Left ventricle myocardium inferior (tissue), 1 donor: ENCODE measurements at regions not wholly inside any gene's neighbourhood (a gene's known extent, or its start where the extent isn't known, plus 50 kb on each side); places are given as distances from the start of the nearest gene placed in this dataset.

ENCODE experiments used
- DNase-seq: peaks from one replicate; pipeline ENCODE4 v3.0.0-alpha.2; 2020
- H3K27ac ChIP-seq: fragments of 200-600 bp; replicated peaks from 2 replicates; pipeline ENCODE4 v1.8.0; 2021
- H3K27me3 ChIP-seq: fragments of 200-600 bp; 2 replicates; pipeline ENCODE4 v1.8.0; 2021; ENCODE audit warnings: low read depth
- H3K36me3 ChIP-seq: fragments of 200-600 bp; 2 replicates; pipeline ENCODE4 v1.8.0; 2021
- H3K4me1 ChIP-seq: fragments of 200-600 bp; 2 replicates; pipeline ENCODE4 v1.8.0; 2021
- H3K4me3 ChIP-seq: fragments of 200-600 bp; 2 replicates; pipeline ENCODE4 v1.8.0; 2021; ENCODE audit warnings: mild to moderate bottlenecking, moderate library complexity
- H3K9me3 ChIP-seq: fragments of 200-600 bp; replicated peaks from 2 replicates; pipeline ENCODE4 v1.8.0; 2021
- intact Hi-C: fragments of 100-400 bp; cut with micrococcal nuclease; formaldehyde crosslinking; loops from one replicate; pipeline ENCODE4 v1.11.0; 2022
- TF ChIP-seq, protein P1 (sequence below): fragments of 200-600 bp; IDR thresholded peaks from 2 replicates; pipeline ENCODE4 v1.8.0; 2021; ENCODE audit warnings: antibody characterized with exemption, mild to moderate bottlenecking, borderline replicate concordance
- donor health status: DM: no; HTN: yes; CAD: no; lungs with severe emphysema.

DNA sequence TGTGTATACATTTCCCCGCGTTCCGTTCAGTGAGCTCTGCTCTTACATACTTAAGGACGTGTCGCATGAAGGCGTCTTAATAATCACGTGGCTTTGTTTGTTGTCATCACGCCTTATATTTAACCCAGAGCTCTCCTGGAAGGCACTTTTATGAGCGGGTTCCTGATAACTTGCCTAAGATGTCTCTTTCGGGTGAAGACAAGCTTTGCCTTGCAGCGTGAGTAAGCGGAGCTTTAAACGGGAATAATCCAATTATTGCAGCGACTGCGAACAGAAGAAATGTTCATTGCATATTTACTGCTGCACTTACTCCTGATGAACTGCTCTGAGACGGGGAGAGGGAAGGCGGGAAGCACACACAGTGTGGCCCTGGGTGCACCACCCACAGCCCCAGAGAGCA, 1128.2 kb downstream of the BRD1 start:
- intact Hi-C loops = no loop called here
- Histone ChIP-seq H3K9me3 (no peaks in the 10 kb centered on the region), H3K27me3 (peaks cover 44% of the 10 kb centered on the region), H3K27ac (no peak overlapping the region), H3K4me1 (no peaks in the 10 kb centered on the region), H3K36me3 (no peaks in the 10 kb centered on the region), H3K4me3 (no peak overlapping the region)
- DNase-seq = no peak
- TF ChIP-seq, protein P1, sequence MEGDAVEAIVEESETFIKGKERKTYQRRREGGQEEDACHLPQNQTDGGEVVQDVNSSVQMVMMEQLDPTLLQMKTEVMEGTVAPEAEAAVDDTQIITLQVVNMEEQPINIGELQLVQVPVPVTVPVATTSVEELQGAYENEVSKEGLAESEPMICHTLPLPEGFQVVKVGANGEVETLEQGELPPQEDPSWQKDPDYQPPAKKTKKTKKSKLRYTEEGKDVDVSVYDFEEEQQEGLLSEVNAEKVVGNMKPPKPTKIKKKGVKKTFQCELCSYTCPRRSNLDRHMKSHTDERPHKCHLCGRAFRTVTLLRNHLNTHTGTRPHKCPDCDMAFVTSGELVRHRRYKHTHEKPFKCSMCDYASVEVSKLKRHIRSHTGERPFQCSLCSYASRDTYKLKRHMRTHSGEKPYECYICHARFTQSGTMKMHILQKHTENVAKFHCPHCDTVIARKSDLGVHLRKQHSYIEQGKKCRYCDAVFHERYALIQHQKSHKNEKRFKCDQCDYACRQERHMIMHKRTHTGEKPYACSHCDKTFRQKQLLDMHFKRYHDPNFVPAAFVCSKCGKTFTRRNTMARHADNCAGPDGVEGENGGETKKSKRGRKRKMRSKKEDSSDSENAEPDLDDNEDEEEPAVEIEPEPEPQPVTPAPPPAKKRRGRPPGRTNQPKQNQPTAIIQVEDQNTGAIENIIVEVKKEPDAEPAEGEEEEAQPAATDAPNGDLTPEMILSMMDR = no peak

DNA sequence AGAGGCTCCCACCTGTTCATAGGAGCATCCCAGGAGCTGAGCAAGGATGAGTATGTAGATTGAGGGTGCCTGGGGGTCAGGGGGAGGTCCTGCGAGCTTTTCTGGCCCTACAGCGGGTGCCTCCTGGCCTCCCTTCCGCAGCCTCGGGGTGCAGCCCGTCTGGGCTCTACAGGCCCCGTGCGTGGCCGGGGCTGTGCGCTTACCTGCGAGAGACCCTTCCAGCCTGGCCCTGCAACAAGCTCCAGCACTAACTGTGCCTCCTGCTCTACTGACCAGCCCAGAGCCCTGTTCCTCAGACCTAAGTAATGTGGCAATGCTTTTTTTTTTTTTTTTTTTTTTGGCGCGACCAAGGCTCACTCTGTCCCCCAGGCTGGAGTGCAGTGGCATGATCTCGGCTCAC, 1129.1 kb downstream of the BRD1 start:
- Histone ChIP-seq H3K27ac (no peak overlapping the region), H3K9me3 (no peaks in the 10 kb centered on the region), H3K4me3 (no peak overlapping the region), H3K4me1 (no peaks in the 10 kb centered on the region), H3K27me3 (peaks cover 42% of the 10 kb centered on the region), H3K36me3 (no peaks in the 10 kb centered on the region)
- no peak for DNase-seq
- intact Hi-C loops = no loop called here
- TF ChIP-seq, protein P1 = no peak

DNA sequence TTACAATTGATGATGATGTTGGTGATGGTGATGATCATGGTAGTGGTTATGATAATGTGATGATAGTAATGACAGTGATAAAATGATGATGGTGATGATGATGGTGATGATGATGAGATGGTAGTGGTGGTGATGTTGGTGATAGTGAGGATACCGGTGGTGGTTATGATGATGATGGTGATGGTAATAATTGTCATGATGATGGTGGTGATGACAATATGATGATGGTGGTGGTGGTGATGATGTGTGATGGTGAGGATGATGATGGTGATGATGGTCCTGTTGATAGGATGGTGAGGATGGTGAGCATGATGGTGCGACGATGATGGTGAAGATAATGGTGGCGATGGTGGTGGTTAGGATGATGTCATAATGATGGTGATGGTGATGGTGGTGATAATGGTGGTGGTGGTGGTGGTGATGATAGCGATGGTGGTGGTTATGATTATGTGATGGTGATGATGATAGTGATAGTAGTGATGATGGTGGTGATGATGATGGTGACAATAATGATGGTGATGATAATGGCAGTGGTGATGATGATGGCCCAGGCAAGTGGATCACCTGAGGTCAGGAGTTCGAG, 1129.9 kb downstream of the BRD1 start:
- H3K27me3 ChIP-seq = peaks cover 46% of the 10 kb centered on the region
- TF ChIP-seq, protein P1 = no peak
- DNase-seq = no peak
- no peaks in the 10 kb centered on the region for H3K36me3 ChIP-seq
- no peaks in the 10 kb centered on the region for H3K4me1 ChIP-seq
- intact Hi-C loops = no loop called here
- no peak overlapping the region for H3K27ac ChIP-seq
- no peaks in the 10 kb centered on the region for H3K9me3 ChIP-seq
- H3K4me3 ChIP-seq = no peak overlapping the region

DNA sequence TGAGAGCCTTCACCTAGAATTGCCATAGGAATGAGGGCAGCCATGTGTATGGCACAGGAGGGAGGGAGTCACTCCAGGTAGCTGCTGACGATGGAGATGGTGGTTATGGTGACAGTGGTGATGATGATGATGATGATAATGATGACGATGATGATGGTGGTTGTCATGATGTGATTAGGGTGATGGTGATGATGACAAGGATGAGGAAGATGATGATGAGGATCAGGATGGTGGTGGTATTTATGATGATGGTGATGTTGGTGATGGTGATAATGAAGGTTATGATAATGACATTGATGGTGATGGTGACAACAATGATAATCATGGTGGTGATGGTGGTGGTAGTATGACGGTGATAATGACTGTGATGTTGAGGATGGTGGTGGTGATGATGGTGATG, 1130.5 kb downstream of the BRD1 start:
- TF ChIP-seq, protein P1 = no peak
- no peaks in the 10 kb centered on the region for H3K36me3 ChIP-seq
- no peak for DNase-seq
- no peaks in the 10 kb centered on the region for H3K9me3 ChIP-seq
- H3K4me1 ChIP-seq = no peaks in the 10 kb centered on the region
- H3K27ac ChIP-seq = no peak overlapping the region
- intact Hi-C loops = no loop called here
- H3K4me3 ChIP-seq = no peak overlapping the region
- H3K27me3 ChIP-seq = peaks cover 42% of the 10 kb centered on the region

DNA sequence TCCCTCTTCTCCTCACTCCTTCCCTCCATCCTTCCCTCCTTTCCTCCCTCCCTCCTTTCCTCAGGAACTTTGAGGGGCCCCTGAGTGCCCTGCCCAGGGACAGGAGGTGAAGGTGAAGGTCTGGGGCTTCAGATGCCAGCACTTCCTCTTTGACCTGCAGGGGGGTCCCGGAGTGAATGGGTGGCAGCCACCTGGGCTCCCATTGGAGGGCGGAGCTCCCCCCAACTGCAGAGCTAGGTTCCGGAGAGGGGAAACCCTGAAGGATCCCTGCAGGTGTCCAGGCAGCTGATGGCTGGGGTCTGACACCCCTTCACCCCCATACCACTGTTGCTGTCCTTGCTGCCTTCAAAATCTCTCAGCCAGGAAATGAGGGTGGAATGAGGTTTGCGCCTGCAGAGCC, 1131.3 kb downstream of the BRD1 start:
- H3K4me3 ChIP-seq = no peak overlapping the region
- TF ChIP-seq, protein P1 = no peak
- intact Hi-C loops = no loop called here
- H3K9me3 ChIP-seq = no peaks in the 10 kb centered on the region
- peaks cover 42% of the 10 kb centered on the region for H3K27me3 ChIP-seq
- DNase-seq = no peak
- no peaks in the 10 kb centered on the region for H3K4me1 ChIP-seq
- no peak overlapping the region for H3K27ac ChIP-seq
- H3K36me3 ChIP-seq = no peaks in the 10 kb centered on the region
